Activated T-helper 2 cell treated with anti-CD3 and anti-CD28 coated beads, Interferon-gamma antibody, Interleukin-2, Interleukin-4, amounts not matched to agents 10 μg/mL and 5 μg/mL and 100 μg/mL, durations not matched to agents 14 hours and 24 hours and 36 hours (primary cell): ENCODE measurements at regions not wholly inside any gene's neighbourhood (a gene's known extent, or its start where the extent isn't known, plus 50 kb on each side); places are given as distances from the start of the nearest gene placed in this dataset.

Source experiments
- DNase-seq: peaks from one replicate; pipeline ENCODE4 v3.0.0; 2021; ENCODE audit warnings: low spot score
- H3K27ac Mint-ChIP-seq: one replicate; pipeline ENCODE4 v1.8.0; 2021; ENCODE audit warnings: mixed read lengths
- H3K27me3 Mint-ChIP-seq: one replicate; pipeline ENCODE4 v1.8.0; 2021; ENCODE audit warnings: low read depth, mixed read lengths
- H3K36me3 Mint-ChIP-seq: one replicate; pipeline ENCODE4 v1.8.0; 2021; ENCODE audit warnings: low read depth, mixed read lengths
- H3K4me1 Mint-ChIP-seq: one replicate; pipeline ENCODE4 v1.8.0; 2021; ENCODE audit warnings: low read depth, mixed read lengths
- H3K4me3 Mint-ChIP-seq: one replicate; pipeline ENCODE4 v1.8.0; 2021; ENCODE audit warnings: low read depth, mild to moderate bottlenecking, moderate library complexity, mixed read lengths
- H3K9me3 Mint-ChIP-seq: one replicate; pipeline ENCODE4 v1.8.0; 2021; ENCODE audit warnings: mixed read lengths
- intact Hi-C: fragments of 100-400 bp; cut with micrococcal nuclease; formaldehyde crosslinking; loops from one replicate; pipeline ENCODE4 v1.15.1; 2023

DNA sequence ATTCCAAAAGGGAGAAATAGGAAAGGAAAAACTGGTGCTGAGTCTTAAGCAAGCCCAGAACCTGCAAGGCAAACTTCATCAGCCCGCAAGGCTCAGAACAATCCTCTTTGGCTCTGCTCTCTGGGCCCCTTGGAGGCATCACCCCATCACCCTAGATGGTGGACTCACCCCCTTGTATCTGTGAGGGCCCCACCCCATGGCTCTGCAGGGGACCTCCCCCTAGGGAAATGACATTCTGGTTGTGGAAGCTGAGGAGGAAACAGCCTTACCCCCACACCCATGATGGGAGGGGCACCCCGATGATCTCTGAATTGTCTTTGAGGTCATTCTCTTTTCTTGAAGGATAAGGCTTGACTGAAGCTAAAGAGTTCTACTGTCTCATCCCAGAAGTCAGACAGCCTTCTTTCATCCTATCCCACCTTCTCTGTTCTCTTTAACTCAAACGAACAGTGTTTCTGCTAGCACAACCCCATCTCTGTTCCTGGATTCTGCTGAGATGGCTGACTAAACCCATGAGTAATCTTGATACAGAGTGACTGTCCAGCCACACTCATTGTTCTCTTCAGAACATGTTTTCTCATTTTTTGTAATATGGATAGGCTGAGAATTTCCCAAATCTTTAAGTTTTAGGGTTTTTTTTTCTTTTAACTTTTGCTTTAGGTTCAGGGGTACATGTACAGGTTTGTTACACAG is 492.1 kb upstream of the MYT1L start:
- H3K36me3 Mint-ChIP-seq: no peaks in the 10 kb centered on the region
- intact Hi-C loops: no loop called here
- no peak overlapping the region for H3K4me3 Mint-ChIP-seq
- no peaks in the 10 kb centered on the region for H3K4me1 Mint-ChIP-seq
- H3K9me3 Mint-ChIP-seq: peaks cover 3% of the 10 kb centered on the region
- no peaks in the 10 kb centered on the region for H3K27me3 Mint-ChIP-seq
- no peak for DNase-seq
- no peak overlapping the region for H3K27ac Mint-ChIP-seq

DNA sequence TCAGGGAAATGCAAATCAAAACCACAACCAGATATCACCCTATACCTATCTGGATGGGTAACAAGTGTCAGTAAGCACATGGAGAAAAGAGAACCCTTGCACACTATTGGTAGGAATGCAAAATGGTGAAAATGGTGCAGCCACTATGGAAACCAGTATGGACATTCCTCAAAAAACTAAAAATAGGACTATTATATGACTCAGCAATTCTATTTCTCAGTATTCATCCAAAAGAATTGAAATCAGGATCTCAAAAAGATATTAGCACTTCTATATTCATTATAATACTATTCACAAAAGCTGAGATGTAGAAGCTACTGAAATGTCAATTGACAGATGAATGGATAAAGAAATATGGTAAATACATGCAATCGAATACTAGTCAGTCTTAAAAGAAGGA is 491.1 kb upstream of the MYT1L start:
- H3K36me3 Mint-ChIP-seq: no peaks in the 10 kb centered on the region
- H3K9me3 Mint-ChIP-seq: peaks cover 3% of the 10 kb centered on the region
- intact Hi-C loops: no loop called here
- no peak for DNase-seq
- H3K4me3 Mint-ChIP-seq: no peak overlapping the region
- no peak overlapping the region for H3K27ac Mint-ChIP-seq
- no peaks in the 10 kb centered on the region for H3K4me1 Mint-ChIP-seq
- H3K27me3 Mint-ChIP-seq: no peaks in the 10 kb centered on the region

GRCh38 chr2:2812648-2813047 is 481.6 kb upstream of the MYT1L start:
- intact Hi-C loops: no loop called here
- no peak for DNase-seq
- Mint-ChIP-seq H3K4me3 (no peak overlapping the region), H3K9me3 (peaks cover 17% of the 10 kb centered on the region), H3K27ac (no peak overlapping the region), H3K27me3 (no peaks in the 10 kb centered on the region), H3K36me3 (no peaks in the 10 kb centered on the region), H3K4me1 (no peaks in the 10 kb centered on the region)

DNA sequence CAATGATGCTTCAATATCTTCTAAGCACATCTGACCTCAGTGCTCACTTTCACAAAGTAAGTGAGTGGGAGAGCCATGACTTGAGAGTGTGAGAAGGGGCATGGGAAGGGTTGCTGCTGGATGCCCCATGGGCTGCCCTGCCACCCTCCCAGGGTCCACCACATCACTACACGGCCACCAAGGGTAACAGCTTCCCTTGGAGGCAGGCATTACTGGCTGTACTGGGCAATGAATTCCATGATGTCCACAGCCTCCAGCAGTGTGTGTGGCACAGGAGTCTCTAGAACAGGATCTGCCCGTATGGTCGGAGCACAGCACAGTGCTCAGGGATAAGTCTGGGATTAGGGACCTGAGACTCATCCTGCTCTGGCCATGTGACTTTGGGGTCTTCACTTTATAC is 481.0 kb upstream of the MYT1L start:
- intact Hi-C loops: no loop called here
- no peak for DNase-seq
- Mint-ChIP-seq H3K27me3 (no peaks in the 10 kb centered on the region), H3K27ac (no peak overlapping the region), H3K4me3 (no peak overlapping the region), H3K4me1 (no peaks in the 10 kb centered on the region), H3K9me3 (peaks cover 17% of the 10 kb centered on the region), H3K36me3 (no peaks in the 10 kb centered on the region)

DNA sequence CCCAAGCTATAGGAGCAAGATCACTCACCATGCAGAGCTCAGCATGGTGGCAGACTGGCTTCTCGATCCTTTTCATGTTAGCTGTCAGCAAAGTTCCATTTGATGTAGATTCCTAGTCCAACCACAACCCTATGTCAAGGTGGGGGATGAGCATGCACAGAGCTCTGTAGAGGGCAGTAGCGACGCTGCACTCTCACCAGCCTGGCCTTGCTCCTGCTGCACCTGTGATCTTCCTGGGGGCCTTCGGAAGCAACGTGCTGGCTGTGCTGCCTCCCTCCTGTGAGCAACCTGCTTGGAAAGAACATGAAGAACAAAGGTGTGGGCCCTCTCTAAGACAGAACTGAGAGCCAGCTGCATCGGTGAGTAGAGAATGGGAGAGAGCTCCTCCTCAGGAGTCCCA is 479.4 kb upstream of the MYT1L start:
- no peak for DNase-seq
- Mint-ChIP-seq H3K27me3 (no peaks in the 10 kb centered on the region), H3K9me3 (peaks cover 17% of the 10 kb centered on the region), H3K36me3 (no peaks in the 10 kb centered on the region), H3K4me1 (no peaks in the 10 kb centered on the region), H3K4me3 (no peak overlapping the region), H3K27ac (no peak overlapping the region)
- intact Hi-C loops: no loop called here

DNA sequence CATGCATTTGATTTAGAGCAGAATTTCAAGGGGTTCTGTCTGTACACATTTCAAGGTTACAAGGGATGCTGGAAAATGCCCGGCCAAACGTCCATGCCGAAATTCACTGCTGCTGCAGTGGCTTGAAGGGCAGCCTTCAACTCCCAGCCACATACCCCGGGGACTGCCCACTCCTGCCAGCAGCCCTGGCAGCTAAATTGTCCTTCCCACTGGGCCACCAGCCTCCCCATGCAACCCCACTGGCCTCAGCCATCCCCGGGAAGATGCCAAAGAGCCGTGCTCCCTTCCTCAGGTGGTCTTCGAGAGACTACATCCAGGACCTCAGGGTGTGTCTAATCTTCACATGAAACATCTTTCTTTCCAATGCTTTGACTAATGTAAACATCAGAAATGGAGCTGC is 478.7 kb upstream of the MYT1L start:
- no peaks in the 10 kb centered on the region for H3K4me1 Mint-ChIP-seq
- no peak for DNase-seq
- H3K4me3 Mint-ChIP-seq: no peak overlapping the region
- H3K27ac Mint-ChIP-seq: no peak overlapping the region
- peaks cover 13% of the 10 kb centered on the region for H3K9me3 Mint-ChIP-seq
- no peaks in the 10 kb centered on the region for H3K27me3 Mint-ChIP-seq
- H3K36me3 Mint-ChIP-seq: no peaks in the 10 kb centered on the region
- intact Hi-C loops: no loop called here

DNA sequence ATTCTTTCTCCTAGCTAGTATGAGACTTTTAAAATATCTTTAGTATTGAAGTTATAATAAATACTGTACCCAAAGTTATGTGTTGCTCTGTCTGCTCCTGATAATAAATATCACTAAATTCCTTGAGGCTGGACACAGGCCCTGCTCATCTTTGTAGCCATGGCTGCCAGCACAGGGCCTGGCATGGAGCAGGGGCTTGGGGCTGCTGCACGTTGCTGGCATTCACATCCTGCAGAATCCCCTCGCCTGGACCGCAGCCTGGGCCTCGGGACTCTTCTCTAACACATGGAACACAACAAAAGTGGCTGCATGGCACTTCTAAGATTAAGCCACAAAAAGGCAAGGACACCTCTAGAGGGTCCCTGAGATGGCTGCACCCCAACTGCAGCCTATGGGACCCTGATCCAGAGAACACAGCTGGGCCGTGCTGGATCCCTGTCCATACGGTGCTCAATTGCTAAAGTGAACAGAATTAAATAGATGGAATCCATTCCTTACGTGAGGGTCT is 477.5 kb upstream of the MYT1L start:
- Mint-ChIP-seq H3K4me3 (no peak overlapping the region), H3K9me3 (peaks cover 6% of the 10 kb centered on the region), H3K27me3 (no peaks in the 10 kb centered on the region), H3K36me3 (no peaks in the 10 kb centered on the region), H3K27ac (no peak overlapping the region), H3K4me1 (no peaks in the 10 kb centered on the region)
- no peak for DNase-seq
- intact Hi-C loops: no loop called here

- no peak for DNase-seq
- H3K27me3 Mint-ChIP-seq: no peaks in the 10 kb centered on the region
- no peak overlapping the region for H3K27ac Mint-ChIP-seq
- H3K4me3 Mint-ChIP-seq: no peak overlapping the region
- no peaks in the 10 kb centered on the region for H3K9me3 Mint-ChIP-seq
- intact Hi-C loops: no loop called here
- no peaks in the 10 kb centered on the region for H3K4me1 Mint-ChIP-seq
- no peaks in the 10 kb centered on the region for H3K36me3 Mint-ChIP-seq
Measured at GRCh38 chr2:2806711-2807110, 475.6 kb upstream of the MYT1L start.

DNA sequence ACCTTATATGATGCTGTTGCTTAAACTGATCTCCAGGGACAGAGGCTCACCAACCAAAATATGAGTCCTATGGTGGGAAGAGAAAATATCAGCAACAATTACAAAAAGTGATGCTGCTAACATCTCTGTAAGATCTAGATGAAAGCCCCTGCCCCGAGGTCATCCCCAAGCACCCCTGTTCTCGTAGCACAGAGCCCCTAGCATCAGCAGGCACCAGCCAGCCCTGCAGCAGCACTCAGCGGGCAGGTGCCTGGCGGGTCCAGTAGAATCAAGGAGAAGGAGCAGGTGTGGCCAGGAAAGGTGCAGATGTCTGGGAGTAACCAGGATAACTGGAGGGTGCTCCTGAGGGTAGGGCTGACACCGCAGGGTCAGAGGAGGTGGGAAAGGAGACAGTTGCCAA is 474.2 kb upstream of the MYT1L start:
- no peaks in the 10 kb centered on the region for H3K36me3 Mint-ChIP-seq
- no peak for DNase-seq
- H3K27ac Mint-ChIP-seq: no peak overlapping the region
- no peaks in the 10 kb centered on the region for H3K4me1 Mint-ChIP-seq
- no peak overlapping the region for H3K4me3 Mint-ChIP-seq
- no peaks in the 10 kb centered on the region for H3K9me3 Mint-ChIP-seq
- H3K27me3 Mint-ChIP-seq: no peaks in the 10 kb centered on the region
- intact Hi-C loops: no loop called here

GRCh38 chr2:2804528-2804927 is 473.5 kb upstream of the MYT1L start:
- intact Hi-C loops: no loop called here
- H3K4me3 Mint-ChIP-seq: no peak overlapping the region
- no peaks in the 10 kb centered on the region for H3K4me1 Mint-ChIP-seq
- no peaks in the 10 kb centered on the region for H3K36me3 Mint-ChIP-seq
- H3K9me3 Mint-ChIP-seq: no peaks in the 10 kb centered on the region
- no peak for DNase-seq
- no peak overlapping the region for H3K27ac Mint-ChIP-seq
- no peaks in the 10 kb centered on the region for H3K27me3 Mint-ChIP-seq

DNA sequence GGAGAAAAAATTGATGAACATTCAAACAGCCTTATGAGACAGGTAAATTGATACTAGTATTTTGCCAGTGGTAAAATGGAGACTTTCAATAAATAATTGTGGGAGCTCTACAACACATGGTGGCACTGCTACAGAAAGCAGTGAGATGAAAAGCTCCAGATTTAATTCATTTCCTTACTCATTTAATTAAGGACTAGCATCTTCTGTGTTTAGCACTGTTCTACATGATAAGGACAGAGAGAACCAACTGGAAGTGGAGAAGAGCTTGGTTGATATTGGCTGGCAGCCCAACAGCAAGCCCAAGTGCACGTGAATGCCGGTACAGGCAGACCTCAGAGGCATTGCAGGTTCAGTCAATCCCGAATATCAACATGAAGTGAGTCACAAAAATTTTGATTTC is 470.4 kb upstream of the MYT1L start:
- intact Hi-C loops: no loop called here
- H3K4me3 Mint-ChIP-seq: no peak overlapping the region
- no peaks in the 10 kb centered on the region for H3K36me3 Mint-ChIP-seq
- H3K4me1 Mint-ChIP-seq: no peaks in the 10 kb centered on the region
- H3K27ac Mint-ChIP-seq: no peak overlapping the region
- H3K9me3 Mint-ChIP-seq: no peaks in the 10 kb centered on the region
- no peak for DNase-seq
- no peaks in the 10 kb centered on the region for H3K27me3 Mint-ChIP-seq

DNA sequence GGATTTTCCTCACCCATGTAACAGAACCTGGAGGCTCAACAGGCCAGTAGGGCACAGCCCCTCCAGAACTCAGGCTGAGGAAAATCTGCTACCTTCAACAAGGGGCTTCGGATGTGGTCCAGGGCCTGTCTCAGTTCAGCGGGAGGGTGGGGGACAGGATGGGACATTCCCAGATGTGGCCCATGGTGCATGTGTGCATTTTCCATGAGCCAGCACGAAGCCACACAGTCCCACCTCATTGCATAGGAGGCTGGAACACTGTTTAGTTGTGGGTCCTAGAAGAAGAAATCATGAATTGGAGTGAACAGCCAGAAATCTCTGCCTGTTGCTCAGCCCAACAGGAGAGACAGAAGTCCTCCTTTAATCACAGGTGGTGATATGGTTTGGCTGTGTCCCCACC is 469.6 kb upstream of the MYT1L start:
- intact Hi-C loops: no loop called here
- H3K4me1 Mint-ChIP-seq: no peaks in the 10 kb centered on the region
- H3K27me3 Mint-ChIP-seq: no peaks in the 10 kb centered on the region
- DNase-seq: no peak
- H3K9me3 Mint-ChIP-seq: no peaks in the 10 kb centered on the region
- no peak overlapping the region for H3K27ac Mint-ChIP-seq
- H3K4me3 Mint-ChIP-seq: no peak overlapping the region
- H3K36me3 Mint-ChIP-seq: no peaks in the 10 kb centered on the region

DNA sequence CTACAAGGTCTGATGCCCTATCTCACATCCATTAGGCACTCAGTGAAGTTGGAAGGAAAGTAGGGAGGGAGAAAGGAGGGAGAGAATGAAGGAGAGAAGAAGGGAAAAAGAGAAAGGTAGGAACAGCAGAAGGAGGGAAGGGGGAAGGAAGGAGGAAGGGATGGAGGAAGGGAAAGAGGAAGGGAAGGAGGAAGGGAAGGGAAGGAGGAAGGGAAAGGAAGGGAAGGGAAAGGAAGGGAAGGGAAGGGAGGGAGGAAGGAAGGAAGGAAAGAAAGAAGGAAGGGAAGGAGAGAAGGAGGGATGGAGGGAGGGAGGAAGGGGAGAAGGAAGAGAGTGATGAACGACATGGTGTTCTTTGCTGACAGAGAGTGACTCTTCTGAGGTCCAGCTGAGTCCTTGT is 468.9 kb upstream of the MYT1L start:
- Mint-ChIP-seq H3K27ac (no peak overlapping the region), H3K9me3 (no peaks in the 10 kb centered on the region), H3K36me3 (no peaks in the 10 kb centered on the region), H3K4me3 (no peak overlapping the region), H3K4me1 (no peaks in the 10 kb centered on the region), H3K27me3 (no peaks in the 10 kb centered on the region)
- no peak for DNase-seq
- intact Hi-C loops: no loop called here

DNA sequence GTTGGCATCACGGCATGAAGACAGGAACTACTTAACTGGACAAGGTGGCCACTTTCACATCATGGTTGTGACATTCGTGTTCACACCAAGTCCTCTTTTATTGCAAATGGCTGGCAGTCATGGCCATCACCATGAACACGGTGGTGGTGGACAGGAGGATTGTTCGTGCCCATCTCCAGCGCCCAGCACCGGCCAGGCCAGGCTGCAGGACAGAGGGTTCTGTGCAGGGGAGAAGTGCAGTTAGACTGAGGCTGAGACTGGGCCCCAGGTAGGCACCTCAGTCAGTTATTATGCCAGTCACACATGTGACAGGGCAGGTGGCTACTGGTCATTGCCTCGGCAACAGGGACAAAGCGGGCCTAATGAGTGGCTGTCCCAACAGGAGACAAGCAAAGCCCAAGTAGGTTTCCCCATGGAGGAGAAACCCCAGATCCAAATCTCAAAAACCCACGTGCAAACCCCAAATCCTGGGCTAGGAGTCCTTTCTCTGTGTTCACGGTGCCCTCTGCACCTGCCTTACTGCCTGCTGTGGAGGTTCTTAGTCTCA is 468.1 kb upstream of the MYT1L start:
- no peak overlapping the region for H3K4me3 Mint-ChIP-seq
- H3K27me3 Mint-ChIP-seq: no peaks in the 10 kb centered on the region
- intact Hi-C loops: no loop called here
- no peak for DNase-seq
- no peak overlapping the region for H3K27ac Mint-ChIP-seq
- H3K9me3 Mint-ChIP-seq: no peaks in the 10 kb centered on the region
- H3K4me1 Mint-ChIP-seq: no peaks in the 10 kb centered on the region
- no peaks in the 10 kb centered on the region for H3K36me3 Mint-ChIP-seq
